Endothelial cell (in vitro differentiated cells): ENCODE measurements at regions not wholly inside any gene's neighbourhood (a gene's known extent, or its start where the extent isn't known, plus 50 kb on each side); places are given as distances from the start of the nearest gene placed in this dataset.

Experiments
- DNase-seq: peaks from one replicate; pipeline ENCODE4 v3.0.0; 2021; ENCODE audit warnings: low spot score
- H3K27ac Mint-ChIP-seq: one replicate; pipeline ENCODE4 v1.8.0; 2021; ENCODE audit warnings: mixed read lengths, inconsistent platforms; ENCODE audit not compliant: unreplicated experiment
- H3K27me3 Mint-ChIP-seq: one replicate; pipeline ENCODE4 v1.8.0; 2021; ENCODE audit warnings: mild to moderate bottlenecking, moderate library complexity, mixed read lengths, inconsistent platforms; ENCODE audit not compliant: unreplicated experiment
- H3K36me3 Mint-ChIP-seq: one replicate; pipeline ENCODE4 v1.8.0; 2021; ENCODE audit warnings: mild to moderate bottlenecking, low read depth, mixed read lengths, inconsistent platforms; ENCODE audit not compliant: unreplicated experiment
- H3K4me1 Mint-ChIP-seq: one replicate; pipeline ENCODE4 v1.8.0; 2021; ENCODE audit warnings: mild to moderate bottlenecking, mixed read lengths, inconsistent platforms; ENCODE audit not compliant: unreplicated experiment
- H3K4me3 Mint-ChIP-seq: one replicate; pipeline ENCODE4 v1.8.0; 2021; ENCODE audit warnings: mild to moderate bottlenecking, mixed read lengths, inconsistent platforms; ENCODE audit not compliant: unreplicated experiment
- H3K9me3 Mint-ChIP-seq: one replicate; pipeline ENCODE4 v1.8.0; 2021; ENCODE audit warnings: mixed read lengths, inconsistent platforms; ENCODE audit not compliant: unreplicated experiment
- TF ChIP-seq, protein P1 (sequence below): fragments of 200-600 bp; sonication (generic); IDR thresholded peaks from one replicate; pipeline ENCODE4 v1.5.0; 2021; ENCODE audit warnings: antibody characterized with exemption; ENCODE audit not compliant: unreplicated experiment

DNA sequence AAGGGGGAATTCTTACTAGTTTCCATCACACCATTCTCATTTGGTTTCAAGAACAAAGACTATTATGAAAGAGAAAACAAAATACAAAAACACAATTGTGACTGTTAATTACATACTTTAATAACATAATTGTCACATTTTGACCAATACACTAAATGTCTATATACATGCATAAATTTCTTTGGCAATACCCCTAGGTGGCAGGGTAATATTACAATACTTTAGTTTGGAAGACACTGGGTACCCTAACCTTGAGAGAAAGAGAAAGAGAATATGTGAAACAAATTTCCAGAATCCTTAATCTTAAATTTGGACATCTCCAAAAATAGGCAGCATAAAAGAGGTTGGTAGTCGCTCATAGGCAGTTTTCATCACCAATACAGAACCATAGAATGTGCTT, 619.6 kb upstream of the ADAMTS16 start:
- DNase-seq: no peak
- Mint-ChIP-seq H3K9me3 (no peaks in the 10 kb centered on the region), H3K27ac (no peak overlapping the region), H3K4me1 (no peaks in the 10 kb centered on the region), H3K27me3 (no peaks in the 10 kb centered on the region), H3K36me3 (no peaks in the 10 kb centered on the region), H3K4me3 (no peak overlapping the region)
- TF ChIP-seq, protein P1, sequence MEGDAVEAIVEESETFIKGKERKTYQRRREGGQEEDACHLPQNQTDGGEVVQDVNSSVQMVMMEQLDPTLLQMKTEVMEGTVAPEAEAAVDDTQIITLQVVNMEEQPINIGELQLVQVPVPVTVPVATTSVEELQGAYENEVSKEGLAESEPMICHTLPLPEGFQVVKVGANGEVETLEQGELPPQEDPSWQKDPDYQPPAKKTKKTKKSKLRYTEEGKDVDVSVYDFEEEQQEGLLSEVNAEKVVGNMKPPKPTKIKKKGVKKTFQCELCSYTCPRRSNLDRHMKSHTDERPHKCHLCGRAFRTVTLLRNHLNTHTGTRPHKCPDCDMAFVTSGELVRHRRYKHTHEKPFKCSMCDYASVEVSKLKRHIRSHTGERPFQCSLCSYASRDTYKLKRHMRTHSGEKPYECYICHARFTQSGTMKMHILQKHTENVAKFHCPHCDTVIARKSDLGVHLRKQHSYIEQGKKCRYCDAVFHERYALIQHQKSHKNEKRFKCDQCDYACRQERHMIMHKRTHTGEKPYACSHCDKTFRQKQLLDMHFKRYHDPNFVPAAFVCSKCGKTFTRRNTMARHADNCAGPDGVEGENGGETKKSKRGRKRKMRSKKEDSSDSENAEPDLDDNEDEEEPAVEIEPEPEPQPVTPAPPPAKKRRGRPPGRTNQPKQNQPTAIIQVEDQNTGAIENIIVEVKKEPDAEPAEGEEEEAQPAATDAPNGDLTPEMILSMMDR: no peak

DNA sequence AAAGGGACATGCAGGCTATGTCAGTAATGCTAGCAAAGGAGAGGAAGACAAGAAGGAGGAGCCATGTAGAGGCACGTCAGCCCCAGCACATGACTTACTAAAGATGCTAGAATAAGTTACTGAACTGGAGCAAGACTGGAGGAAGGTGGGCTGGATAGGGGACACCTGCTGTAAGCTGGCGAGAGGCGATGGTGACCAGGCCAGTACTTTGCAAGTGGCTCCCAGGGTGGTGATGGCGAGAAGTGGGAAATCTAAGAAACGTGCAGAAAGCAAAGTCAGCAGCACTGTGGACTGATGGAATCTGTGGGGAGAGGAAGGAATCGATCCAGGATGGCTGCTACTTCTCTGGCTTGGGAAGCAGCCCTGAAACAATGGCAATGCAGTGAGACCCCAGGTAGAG, 617.1 kb upstream of the ADAMTS16 start:
- Mint-ChIP-seq H3K4me1 (no peaks in the 10 kb centered on the region), H3K27ac (no peak overlapping the region), H3K4me3 (no peak overlapping the region), H3K9me3 (no peaks in the 10 kb centered on the region), H3K27me3 (peaks cover 1% of the 10 kb centered on the region), H3K36me3 (no peaks in the 10 kb centered on the region)
- no peak for DNase-seq
- TF ChIP-seq, protein P1: no peak

DNA sequence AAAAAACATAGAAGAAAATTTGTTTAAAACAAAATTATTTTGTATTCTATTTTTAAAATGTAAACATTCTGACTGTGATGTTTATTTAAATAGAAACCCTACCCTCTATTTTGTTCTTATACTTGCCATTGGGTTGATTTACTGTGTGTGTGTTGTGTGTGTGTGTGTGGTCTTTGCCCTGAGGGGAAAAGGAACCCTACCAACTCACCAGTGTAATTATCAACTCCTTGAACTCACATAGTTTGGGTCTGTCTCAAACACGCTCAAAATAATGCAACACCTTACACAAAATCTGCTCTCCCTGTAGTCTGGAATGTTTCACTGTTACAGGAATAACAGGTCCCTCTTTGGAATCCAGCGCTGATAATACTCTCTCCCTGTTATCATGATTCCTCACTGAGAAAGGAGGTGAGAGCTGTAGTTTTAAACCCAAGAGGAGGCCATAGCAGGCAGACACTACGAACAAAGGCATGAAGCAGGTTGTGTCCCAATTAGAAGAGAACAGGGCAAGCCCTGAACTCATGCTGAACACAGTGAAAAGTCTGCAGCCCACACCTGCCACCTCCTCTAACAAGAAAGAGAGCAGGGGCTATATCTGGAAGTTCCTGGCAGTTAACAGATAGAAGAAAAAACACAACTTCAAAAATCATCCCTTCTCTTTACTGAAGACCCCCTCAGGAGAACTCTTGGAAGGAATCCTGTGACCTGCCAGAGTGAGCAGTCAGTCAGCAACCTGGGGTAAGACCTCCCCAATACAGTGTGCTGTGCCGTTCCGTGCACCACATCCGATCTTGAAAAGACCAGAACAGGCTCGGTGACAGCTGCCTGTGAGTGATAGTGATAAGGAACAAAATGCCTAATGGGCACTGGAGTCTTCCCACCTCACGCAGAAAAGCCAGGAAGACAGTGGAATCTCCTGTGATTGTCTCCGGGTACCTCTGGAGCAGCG, 608.1 kb upstream of the ADAMTS16 start:
- H3K27me3 Mint-ChIP-seq: peaks cover 1% of the 10 kb centered on the region
- no peak overlapping the region for H3K4me3 Mint-ChIP-seq
- TF ChIP-seq, protein P1: no peak
- no peaks in the 10 kb centered on the region for H3K36me3 Mint-ChIP-seq
- H3K9me3 Mint-ChIP-seq: no peaks in the 10 kb centered on the region
- DNase-seq: no peak
- H3K4me1 Mint-ChIP-seq: no peaks in the 10 kb centered on the region
- no peak overlapping the region for H3K27ac Mint-ChIP-seq

DNA sequence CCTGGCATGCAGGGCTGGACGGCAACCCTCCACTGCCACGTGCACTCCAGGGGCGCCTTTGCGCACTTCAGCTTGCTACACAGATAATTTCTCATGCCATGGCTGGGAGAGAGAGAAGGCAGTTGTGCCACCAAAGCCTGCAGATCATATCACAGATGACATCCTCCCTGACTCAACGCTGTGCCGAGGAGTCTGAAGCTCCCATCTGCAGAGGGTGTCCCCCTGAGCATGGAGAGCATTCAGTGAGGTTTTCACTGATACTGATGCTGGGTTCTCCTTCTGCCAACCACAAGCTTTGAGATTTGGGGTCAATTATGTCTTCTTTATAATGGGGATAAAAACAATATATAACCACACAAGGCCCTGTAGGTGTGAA, 607.4 kb upstream of the ADAMTS16 start:
- Mint-ChIP-seq H3K27me3 (peaks cover 2% of the 10 kb centered on the region), H3K9me3 (no peaks in the 10 kb centered on the region), H3K4me3 (no peak overlapping the region), H3K27ac (no peak overlapping the region), H3K36me3 (no peaks in the 10 kb centered on the region), H3K4me1 (no peaks in the 10 kb centered on the region)
- TF ChIP-seq, protein P1: no peak
- no peak for DNase-seq

DNA sequence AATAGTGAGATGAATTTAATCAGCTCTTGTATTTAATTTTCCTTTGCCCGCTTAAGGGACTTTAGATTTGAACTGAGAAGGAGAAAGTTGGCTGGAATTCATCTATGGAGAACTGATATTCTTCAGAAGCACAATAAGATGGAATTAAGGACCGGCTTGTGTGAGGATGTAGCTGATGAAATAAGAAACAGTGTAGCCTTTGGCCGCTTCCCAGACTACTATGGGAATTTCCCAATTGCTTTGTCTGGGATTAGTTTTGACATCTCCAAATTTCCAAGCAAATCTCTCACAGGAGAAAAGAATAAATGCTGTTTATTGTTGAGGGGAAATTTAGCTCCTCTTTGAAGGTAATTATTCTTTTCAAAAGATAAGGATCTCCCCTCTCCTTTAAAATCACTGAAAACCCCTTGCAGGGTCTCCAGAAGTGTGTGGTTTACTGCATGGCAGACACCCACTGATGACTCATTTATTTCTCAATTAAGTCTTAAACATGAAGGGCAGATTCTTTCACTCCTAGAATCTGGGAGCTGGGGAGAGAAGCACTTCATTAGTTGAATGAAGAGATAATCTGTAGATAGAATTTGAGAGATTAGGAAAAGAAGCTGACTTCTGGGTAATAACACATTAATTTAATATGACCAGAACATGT, 606.5 kb upstream of the ADAMTS16 start:
- no peak for DNase-seq
- Mint-ChIP-seq H3K9me3 (no peaks in the 10 kb centered on the region), H3K36me3 (no peaks in the 10 kb centered on the region), H3K4me3 (no peak overlapping the region), H3K4me1 (no peaks in the 10 kb centered on the region), H3K27ac (no peak overlapping the region), H3K27me3 (peaks cover 2% of the 10 kb centered on the region)
- TF ChIP-seq, protein P1: no peak
